Neural cell (in vitro differentiated cells): ENCODE measurements at regions not wholly inside any gene's neighbourhood (a gene's known extent, or its start where the extent isn't known, plus 50 kb on each side); places are given as distances from the start of the nearest gene placed in this dataset.

Experiments
- CTCF ChIP-seq: fragments of 450-650 bp; IDR thresholded peaks from 2 replicates; pipeline ENCODE4 v1.5.1; 2014; ENCODE audit warnings: antibody characterized with exemption, mild to moderate bottlenecking, moderate library complexity; ENCODE audit not compliant: poor library complexity, severe bottlenecking
- EP300 ChIP-seq: fragments of 450-650 bp; conservative IDR thresholded peaks from 2 replicates; pipeline ENCODE4 v1.6.1; 2014; ENCODE audit warnings: antibody characterized with exemption, mild to moderate bottlenecking, moderate library complexity; ENCODE audit not compliant: poor library complexity, severe bottlenecking
- EZH2 ChIP-seq: fragments of 200-600, 300-800 bp; shearing (Covaris generic), sonication (generic); IDR thresholded peaks from 2 replicates; pipeline ENCODE4 v1.6.1; 2014; ENCODE audit warnings: antibody characterized with exemption, low read length, borderline replicate concordance, mild to moderate bottlenecking; ENCODE audit not compliant: insufficient read depth, poor library complexity, severe bottlenecking
- MXI1 ChIP-seq: fragments of 450-650 bp; conservative IDR thresholded peaks from 2 replicates; pipeline ENCODE4 v1.6.1; 2014; ENCODE audit warnings: antibody characterized with exemption, mild to moderate bottlenecking; ENCODE audit not compliant: poor library complexity, severe bottlenecking
- POLR2AphosphoS5 ChIP-seq: IDR thresholded peaks from 2 replicates; pipeline ENCODE4 v1.6.1; 2012
- REST ChIP-seq: IDR thresholded peaks from 2 replicates; pipeline ENCODE4 v1.6.1; 2012; ENCODE audit warnings: borderline replicate concordance
- SMC3 ChIP-seq: fragments of 450-650 bp; conservative IDR thresholded peaks from 2 replicates; pipeline ENCODE4 v1.6.1; 2014; ENCODE audit warnings: antibody characterized with exemption, mild to moderate bottlenecking, moderate library complexity; ENCODE audit not compliant: poor library complexity
- TAF1 ChIP-seq: IDR thresholded peaks from 2 replicates; pipeline ENCODE4 v1.6.1; 2012; ENCODE audit warnings: low read depth

GRCh38 chr3:124584245-124584551 lies 146.1 kb upstream of the UMPS start:
- TF ChIP-seq EP300 (no peak), CTCF (no peak), POLR2AphosphoS5 (no peak), REST (no peak), EZH2 (no peak), TAF1 (no peak), SMC3 (no peak), MXI1 (no peak)
